ENCODE measurements at regions not wholly inside any gene's neighbourhood (a gene's known extent, or its start where the extent isn't known, plus 50 kb on each side); places are given as distances from the start of the nearest gene placed in this dataset.

DNA sequence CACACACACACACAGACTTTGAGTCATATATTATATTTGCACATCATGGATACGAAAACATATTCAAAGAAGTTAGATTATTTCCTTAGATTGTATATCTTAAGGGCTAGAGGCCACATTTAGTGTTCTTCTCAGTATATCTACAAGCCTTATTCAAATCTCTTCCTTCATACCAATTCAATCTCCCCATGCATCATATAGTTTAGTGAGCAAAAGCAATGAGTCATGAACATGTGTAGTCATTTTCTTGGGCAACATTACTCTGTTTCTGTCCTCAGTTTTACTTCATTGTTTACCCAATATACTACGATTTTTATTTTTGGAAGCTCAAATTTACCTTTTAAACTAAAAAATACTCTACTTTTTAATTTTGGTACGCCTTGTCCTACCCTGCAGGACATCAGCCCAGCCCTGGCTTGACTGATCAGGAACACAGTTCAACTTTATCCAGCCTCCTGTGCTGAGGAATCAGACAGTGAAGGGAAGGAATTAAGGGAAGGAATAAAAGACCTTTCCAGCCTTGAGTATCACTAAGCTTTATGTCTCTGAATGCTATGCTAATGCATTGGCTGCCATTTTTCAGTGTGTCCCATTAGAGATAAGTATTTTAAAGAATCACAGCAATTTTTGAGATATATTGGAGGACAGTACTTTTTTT lies 101.7 kb upstream of the FST start:
- intact Hi-C loops (cut with micrococcal nuclease), result no loop called here
- H3K4me1 Mint-ChIP-seq (ENCODE audit: low read depth), result peaks cover 11% of the 10 kb centered on the region
- no peak overlapping the region for H3K27ac Mint-ChIP-seq
- peaks cover 8% of the 10 kb centered on the region for H3K9me3 Mint-ChIP-seq
- no peaks in the 10 kb centered on the region for H3K36me3 Mint-ChIP-seq (ENCODE audit: low read depth)
- no peak overlapping the region for H3K4me3 Mint-ChIP-seq
- no peaks in the 10 kb centered on the region for H3K27me3 Mint-ChIP-seq

DNA sequence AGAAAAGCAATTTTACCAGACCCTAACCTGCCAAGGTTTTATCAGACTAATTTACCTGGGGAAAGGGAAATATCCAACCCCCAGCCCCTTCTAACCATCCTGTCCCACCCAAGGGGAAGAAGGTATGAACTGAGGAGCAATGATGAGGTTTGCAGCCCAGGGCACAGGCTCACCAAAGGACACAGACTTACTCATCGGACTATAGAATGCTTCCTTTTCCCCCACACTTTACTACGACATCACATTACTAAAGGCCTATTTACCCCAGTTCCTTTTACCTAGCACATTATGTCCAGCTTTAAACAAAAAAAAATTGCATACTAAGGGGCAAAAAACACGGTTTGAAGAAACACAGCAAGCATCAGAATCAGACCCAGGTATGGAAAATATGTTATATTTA lies 94.1 kb upstream of the FST start:
- intact Hi-C loops (cut with micrococcal nuclease), result no loop called here
- no peaks in the 10 kb centered on the region for H3K4me1 Mint-ChIP-seq (ENCODE audit: low read depth)
- no peaks in the 10 kb centered on the region for H3K36me3 Mint-ChIP-seq (ENCODE audit: low read depth)
- no peak overlapping the region for H3K27ac Mint-ChIP-seq
- peaks cover 52% of the 10 kb centered on the region for H3K9me3 Mint-ChIP-seq
- no peak overlapping the region for H3K4me3 Mint-ChIP-seq
- no peaks in the 10 kb centered on the region for H3K27me3 Mint-ChIP-seq

DNA sequence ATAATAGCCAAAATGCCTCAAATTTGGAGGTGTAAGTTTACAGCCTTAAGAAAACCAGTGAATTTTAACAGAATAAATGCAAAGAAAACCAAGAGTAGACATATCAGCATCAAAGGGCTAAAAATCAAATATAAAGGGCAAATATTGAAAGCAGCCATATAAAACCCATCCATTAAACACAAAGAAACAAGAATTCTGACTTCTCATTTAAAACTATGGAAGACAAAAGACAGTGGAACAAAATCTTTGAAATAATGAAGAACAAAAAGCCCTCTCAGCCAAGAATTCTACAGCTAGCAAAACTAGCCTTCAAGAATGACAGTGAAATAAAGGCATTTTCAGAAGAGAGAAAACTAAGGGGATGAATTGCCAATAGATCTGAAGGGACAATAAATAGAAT lies 91.3 kb upstream of the FST start:
- H3K4me1 Mint-ChIP-seq (ENCODE audit: low read depth), result no peaks in the 10 kb centered on the region
- H3K27ac Mint-ChIP-seq, result no peak overlapping the region
- H3K4me3 Mint-ChIP-seq, result no peak overlapping the region
- H3K36me3 Mint-ChIP-seq (ENCODE audit: low read depth), result no peaks in the 10 kb centered on the region
- no peaks in the 10 kb centered on the region for H3K27me3 Mint-ChIP-seq
- intact Hi-C loops (cut with micrococcal nuclease), result no loop called here
- H3K9me3 Mint-ChIP-seq, result peaks cover 44% of the 10 kb centered on the region

DNA sequence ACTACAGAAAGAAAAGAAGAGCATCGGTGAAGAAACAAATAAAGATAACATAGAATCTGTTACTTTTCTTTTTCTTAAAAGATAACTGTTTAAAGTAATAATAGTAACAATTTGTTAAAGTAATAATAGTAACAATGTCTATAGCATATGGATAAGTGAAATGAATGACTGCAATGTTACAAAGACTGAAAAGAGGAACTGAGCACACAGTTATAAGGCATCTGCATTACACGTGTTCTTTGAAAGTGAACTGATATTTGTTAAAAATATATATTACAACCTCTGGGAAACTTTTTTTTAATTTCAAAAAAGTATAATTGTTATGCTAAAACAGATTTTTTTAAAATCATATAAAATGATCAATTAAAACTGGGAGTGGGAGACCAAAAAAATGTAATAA lies 88.4 kb upstream of the FST start:
- peaks cover 26% of the 10 kb centered on the region for H3K9me3 Mint-ChIP-seq
- no peak overlapping the region for H3K27ac Mint-ChIP-seq
- no peaks in the 10 kb centered on the region for H3K36me3 Mint-ChIP-seq (ENCODE audit: low read depth)
- H3K4me3 Mint-ChIP-seq, result no peak overlapping the region
- H3K4me1 Mint-ChIP-seq (ENCODE audit: low read depth), result no peaks in the 10 kb centered on the region
- H3K27me3 Mint-ChIP-seq, result peaks cover under 1% of the 10 kb centered on the region
- intact Hi-C loops (cut with micrococcal nuclease), result no loop called here

DNA sequence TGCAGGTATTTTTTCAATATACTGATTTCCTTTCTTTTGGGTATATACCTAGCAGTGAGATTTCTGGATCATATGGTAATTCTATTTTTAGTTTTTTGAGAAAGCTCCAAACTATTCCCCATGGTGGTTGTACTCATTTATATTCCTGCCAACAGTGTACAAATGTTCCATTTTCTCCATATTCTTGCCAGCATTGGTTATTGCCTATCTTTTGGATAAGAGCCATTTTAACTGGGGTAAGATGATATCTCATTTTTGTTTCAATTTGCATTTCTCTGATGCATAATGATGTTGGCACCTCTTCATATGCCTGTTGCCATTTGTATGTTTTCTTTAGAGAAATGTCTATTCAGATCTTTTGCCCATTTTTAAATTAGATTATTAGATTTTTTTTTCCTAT lies 85.6 kb upstream of the FST start:
- H3K9me3 Mint-ChIP-seq, result peaks cover 2% of the 10 kb centered on the region
- H3K4me3 Mint-ChIP-seq, result no peak overlapping the region
- intact Hi-C loops (cut with micrococcal nuclease), result no loop called here
- H3K4me1 Mint-ChIP-seq (ENCODE audit: low read depth), result no peaks in the 10 kb centered on the region
- H3K27ac Mint-ChIP-seq, result no peak overlapping the region
- H3K36me3 Mint-ChIP-seq (ENCODE audit: low read depth), result no peaks in the 10 kb centered on the region
- H3K27me3 Mint-ChIP-seq, result peaks cover 2% of the 10 kb centered on the region

DNA sequence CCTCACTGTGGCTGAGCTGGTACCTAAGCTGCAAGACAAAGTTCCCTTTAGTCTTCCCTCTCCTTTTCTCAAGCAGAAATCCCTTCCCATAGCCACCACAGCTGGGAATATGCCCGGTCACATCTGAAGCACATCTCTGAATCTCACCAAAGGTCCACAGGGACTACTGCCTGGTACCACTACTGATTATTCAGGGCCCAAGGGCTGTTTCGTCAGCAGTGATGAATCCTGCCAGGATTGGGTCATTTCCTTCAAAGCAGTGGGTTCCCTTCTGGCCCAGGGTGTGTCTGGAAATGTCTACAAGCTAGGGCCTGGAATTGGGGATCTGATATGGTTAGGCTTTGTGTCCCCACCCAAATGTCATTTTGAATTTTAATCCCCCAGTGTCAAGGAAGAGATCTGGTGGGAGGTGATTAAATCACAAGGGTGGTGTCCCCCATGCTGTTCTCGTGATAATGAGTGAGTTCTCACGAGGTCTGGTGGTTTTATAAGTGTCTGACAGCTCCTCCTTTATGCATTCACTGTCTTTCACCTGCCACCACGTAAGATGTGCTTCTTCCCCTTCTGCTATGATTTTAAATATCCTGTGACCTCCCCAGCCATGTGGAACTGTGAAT lies 83.2 kb upstream of the FST start:
- Mint-ChIP-seq H3K4me1 (ENCODE audit: low read depth) (no peaks in the 10 kb centered on the region), H3K27ac (no peak overlapping the region), H3K27me3 (peaks cover 5% of the 10 kb centered on the region), H3K9me3 (no peaks in the 10 kb centered on the region), H3K4me3 (no peak overlapping the region), H3K36me3 (ENCODE audit: low read depth) (no peaks in the 10 kb centered on the region)
- intact Hi-C loops (cut with micrococcal nuclease), result no loop called here

DNA sequence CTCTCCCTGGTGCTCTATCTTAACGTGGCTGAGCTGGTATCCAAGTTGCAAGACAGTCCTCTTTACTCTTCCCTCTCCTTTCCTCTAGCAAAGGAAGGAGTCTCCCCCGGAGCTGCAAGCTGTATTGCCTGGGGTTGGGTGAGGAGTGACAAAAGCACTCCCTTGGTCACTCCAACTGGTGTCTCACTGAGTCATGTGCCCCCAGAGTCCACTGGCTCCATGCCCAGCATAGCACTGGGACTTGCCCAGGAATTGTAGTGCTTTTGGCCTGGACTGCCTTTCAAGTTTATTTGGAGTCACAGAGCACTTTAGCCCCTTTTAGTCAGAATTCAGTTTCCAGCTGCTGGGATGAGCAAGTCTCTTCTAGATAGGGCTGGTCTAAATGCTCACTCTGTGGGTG lies 82.6 kb upstream of the FST start:
- intact Hi-C loops (cut with micrococcal nuclease), result no loop called here
- Mint-ChIP-seq H3K4me3 (no peak overlapping the region), H3K36me3 (ENCODE audit: low read depth) (no peaks in the 10 kb centered on the region)

DNA sequence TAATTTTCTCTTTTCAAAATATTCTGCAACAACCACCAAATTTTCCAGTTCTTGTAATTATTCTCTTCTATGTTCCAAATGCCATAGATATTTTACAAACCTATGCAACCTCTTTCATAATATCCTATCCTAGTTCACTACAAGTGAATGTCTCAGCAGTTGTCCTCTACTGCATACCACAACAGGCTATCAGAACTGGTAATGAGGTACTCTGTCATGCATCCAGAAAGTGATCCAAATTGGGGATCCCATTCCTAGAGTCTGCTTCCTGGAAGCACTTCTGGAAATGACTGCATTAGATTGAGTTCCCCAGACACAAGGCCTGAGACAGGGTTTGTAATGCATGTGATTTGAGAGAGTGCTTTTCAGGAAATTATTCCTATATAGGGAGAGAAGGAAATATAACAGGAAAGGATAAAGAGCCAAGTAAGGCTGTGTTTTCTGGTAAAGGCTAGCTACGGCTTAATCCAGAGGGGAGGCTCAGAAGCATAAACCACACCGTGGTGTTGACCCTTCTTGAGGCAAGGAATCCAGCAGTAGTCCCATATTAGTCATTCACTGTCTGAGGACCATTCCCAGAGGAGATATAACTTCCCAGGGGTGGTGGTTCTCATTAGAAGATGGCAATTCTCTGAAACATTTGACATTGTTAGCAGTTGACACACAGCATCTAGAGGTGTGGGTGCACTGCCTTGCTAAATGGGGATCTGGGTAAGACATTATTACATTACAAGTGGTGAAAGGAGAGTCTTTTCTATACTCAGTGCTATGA lies 80.3 kb upstream of the FST start:
- H3K4me1 Mint-ChIP-seq (ENCODE audit: low read depth), result no peaks in the 10 kb centered on the region
- no peak overlapping the region for H3K4me3 Mint-ChIP-seq
- no peak overlapping the region for H3K27ac Mint-ChIP-seq
- no peaks in the 10 kb centered on the region for H3K36me3 Mint-ChIP-seq (ENCODE audit: low read depth)
- H3K27me3 Mint-ChIP-seq, result peaks cover 5% of the 10 kb centered on the region
- intact Hi-C loops (cut with micrococcal nuclease), result no loop called here
- no peaks in the 10 kb centered on the region for H3K9me3 Mint-ChIP-seq

More for the DNA sequence above, 82.6 kb upstream of the FST start:
- Mint-ChIP-seq H3K27ac (no peak overlapping the region), H3K4me1 (ENCODE audit: low read depth) (no peaks in the 10 kb centered on the region), H3K27me3 (peaks cover 5% of the 10 kb centered on the region), H3K9me3 (no peaks in the 10 kb centered on the region)

DNA sequence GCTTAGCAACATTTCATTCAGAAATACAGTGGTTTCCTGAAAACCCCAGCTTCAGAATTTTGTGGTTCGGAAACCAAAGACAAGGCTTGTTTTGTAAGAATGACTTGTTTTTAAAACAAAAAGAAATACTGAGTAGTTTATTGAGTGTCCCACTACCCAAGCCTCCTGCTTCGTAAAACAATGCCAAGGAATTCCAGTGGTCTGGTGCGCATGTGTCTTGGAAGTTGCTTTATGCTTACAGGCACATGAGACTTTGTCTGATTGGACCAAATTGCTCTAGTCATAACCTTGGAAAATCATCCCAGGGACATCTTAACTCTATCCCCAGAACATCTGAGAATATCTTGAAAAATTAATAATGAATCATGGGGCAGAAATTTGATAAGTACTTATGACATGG lies 77.1 kb upstream of the FST start:
- intact Hi-C loops (cut with micrococcal nuclease), result no loop called here
- no peaks in the 10 kb centered on the region for H3K36me3 Mint-ChIP-seq (ENCODE audit: low read depth)
- peaks cover 3% of the 10 kb centered on the region for H3K27me3 Mint-ChIP-seq
- H3K9me3 Mint-ChIP-seq, result no peaks in the 10 kb centered on the region
- no peaks in the 10 kb centered on the region for H3K4me1 Mint-ChIP-seq (ENCODE audit: low read depth)
- no peak overlapping the region for H3K27ac Mint-ChIP-seq
- H3K4me3 Mint-ChIP-seq, result no peak overlapping the region

DNA sequence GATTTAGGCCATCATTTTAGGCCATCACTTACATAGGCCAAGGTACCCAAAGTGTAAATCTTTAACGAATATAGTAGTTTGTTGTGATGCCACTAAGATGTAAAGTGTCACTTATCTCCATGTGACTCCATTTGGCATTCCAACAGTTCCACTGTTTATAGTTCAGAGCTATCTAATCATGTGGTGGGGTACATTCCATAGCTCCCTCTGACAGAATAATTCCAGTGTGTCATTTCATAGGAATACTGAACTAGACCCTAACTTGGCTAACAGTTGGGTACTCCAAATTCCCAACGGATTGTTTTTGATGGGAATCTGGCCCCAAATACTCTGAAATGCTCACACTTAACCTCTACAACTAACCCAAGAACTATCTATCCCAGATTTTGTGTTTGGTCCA lies 76.7 kb upstream of the FST start:
- Mint-ChIP-seq H3K27me3 (peaks cover 3% of the 10 kb centered on the region), H3K9me3 (no peaks in the 10 kb centered on the region), H3K4me3 (no peak overlapping the region), H3K4me1 (ENCODE audit: low read depth) (no peaks in the 10 kb centered on the region), H3K27ac (no peak overlapping the region), H3K36me3 (ENCODE audit: low read depth) (no peaks in the 10 kb centered on the region)
- intact Hi-C loops (cut with micrococcal nuclease), result no loop called here

DNA sequence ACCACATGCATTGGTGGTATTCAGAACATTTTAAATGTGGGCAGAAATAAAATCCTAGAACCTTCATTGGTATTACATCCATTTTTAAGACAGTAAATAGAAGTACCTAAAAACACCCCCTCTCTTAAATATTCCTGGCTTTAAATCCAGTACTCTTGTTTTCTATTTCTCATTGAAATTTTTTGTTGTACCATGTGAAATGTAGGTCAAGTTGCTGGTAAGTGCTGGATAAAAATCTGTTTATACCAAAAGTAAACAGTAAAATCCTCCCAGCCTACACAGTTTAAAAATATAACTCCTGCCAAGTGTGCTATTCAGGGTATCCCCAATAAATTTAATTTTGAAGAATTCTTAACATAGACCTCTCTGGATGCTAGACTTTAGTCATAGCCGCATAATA lies 75.0 kb upstream of the FST start:
- Mint-ChIP-seq H3K4me1 (ENCODE audit: low read depth) (no peaks in the 10 kb centered on the region), H3K27ac (no peak overlapping the region), H3K27me3 (peaks cover 3% of the 10 kb centered on the region), H3K36me3 (ENCODE audit: low read depth) (no peaks in the 10 kb centered on the region), H3K9me3 (no peaks in the 10 kb centered on the region), H3K4me3 (no peak overlapping the region)
- intact Hi-C loops (cut with micrococcal nuclease), result no loop called here

DNA sequence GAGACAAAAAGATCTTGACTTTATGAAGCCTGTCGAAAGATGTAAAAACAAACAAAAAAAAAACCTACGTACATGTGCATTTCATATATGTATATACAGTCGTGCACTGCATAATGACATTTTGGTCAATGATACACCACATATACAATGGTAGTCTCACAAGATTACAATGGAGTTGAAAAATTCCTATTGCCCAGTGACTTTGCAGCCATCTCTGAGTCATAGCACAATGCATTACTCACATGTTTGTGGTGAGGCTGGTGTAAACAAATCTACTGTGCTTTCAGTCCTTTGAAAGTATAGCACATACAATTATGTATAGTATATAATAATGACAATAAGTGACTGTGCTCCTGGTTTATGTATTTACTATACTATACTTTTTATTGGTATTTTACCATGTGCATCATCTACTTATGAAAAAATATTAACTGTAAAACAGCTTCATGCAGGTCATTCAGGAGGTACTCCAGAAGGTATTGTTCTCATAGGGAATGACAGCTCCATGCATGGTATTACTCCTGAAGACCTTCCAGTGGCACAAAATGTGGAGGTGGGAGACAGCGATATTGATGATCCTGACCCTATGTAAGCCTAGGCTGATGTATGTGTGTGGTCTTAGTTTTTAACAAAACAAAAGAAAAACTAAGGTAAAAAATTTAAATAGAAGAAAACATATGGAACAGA lies 73.7 kb upstream of the FST start:
- H3K4me3 Mint-ChIP-seq, result no peak overlapping the region
- H3K4me1 Mint-ChIP-seq (ENCODE audit: low read depth), result no peaks in the 10 kb centered on the region
- intact Hi-C loops (cut with micrococcal nuclease), result no loop called here
- no peaks in the 10 kb centered on the region for H3K36me3 Mint-ChIP-seq (ENCODE audit: low read depth)
- no peaks in the 10 kb centered on the region for H3K9me3 Mint-ChIP-seq
- peaks cover 2% of the 10 kb centered on the region for H3K27me3 Mint-ChIP-seq
- H3K27ac Mint-ChIP-seq, result no peak overlapping the region

DNA sequence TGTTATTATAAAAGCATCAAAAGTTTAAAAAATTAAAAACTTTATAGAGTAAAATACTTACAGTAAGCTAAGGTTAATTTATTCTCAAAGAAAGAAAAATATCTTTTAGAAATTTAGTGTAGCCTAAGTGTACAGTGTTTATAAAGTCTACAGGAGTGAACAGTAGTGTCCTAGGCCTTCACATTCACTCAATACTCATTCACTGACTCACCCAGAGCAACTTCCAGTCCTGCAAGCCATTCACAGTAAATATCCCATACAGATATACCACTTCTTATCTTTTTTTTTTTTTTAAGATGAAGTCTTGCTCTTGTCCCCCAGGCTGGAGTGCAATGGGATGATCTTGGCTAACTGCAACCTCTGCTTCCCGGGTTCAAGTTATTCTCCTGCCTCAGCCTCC lies 73.1 kb upstream of the FST start:
- intact Hi-C loops (cut with micrococcal nuclease), result no loop called here

DNA sequence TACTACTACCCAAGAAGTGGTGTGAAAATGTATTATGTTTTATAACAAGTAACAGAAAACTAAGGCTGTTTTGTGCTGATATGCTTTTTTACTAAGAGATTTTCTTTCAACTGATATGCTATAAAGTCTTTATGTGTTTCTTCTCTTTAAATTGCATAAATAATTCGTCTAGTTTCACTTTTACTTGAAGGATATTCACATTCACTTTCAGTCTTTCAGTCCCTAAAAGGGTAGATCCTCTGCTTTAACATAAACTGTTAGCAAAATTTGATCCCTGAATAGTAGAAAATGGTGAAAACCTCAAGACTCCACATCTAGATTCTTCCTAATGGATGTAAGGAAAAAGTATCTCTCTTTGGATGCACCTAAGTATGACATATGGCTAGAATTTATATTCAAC lies 69.0 kb upstream of the FST start:
- intact Hi-C loops (cut with micrococcal nuclease), result no loop called here
- Mint-ChIP-seq H3K4me1 (ENCODE audit: low read depth) (no peaks in the 10 kb centered on the region), H3K9me3 (no peaks in the 10 kb centered on the region), H3K4me3 (no peak overlapping the region), H3K27ac (no peak overlapping the region), H3K36me3 (ENCODE audit: low read depth) (no peaks in the 10 kb centered on the region), H3K27me3 (no peaks in the 10 kb centered on the region)

More for the DNA sequence above, 73.1 kb upstream of the FST start:
- Mint-ChIP-seq H3K27me3 (no peaks in the 10 kb centered on the region), H3K4me1 (ENCODE audit: low read depth) (no peaks in the 10 kb centered on the region), H3K4me3 (no peak overlapping the region), H3K27ac (no peak overlapping the region), H3K36me3 (ENCODE audit: low read depth) (no peaks in the 10 kb centered on the region), H3K9me3 (no peaks in the 10 kb centered on the region)

Data from dendritic cell treated with granulocyte-macrophage colony-stimulating factor and Interleukin-4, amounts not matched to agents 40 ng/mL and 50 ng/mL, for 4 days (primary cell).